ENCODE measurements at regions not wholly inside any gene's neighbourhood (a gene's known extent, or its start where the extent isn't known, plus 50 kb on each side); places are given as distances from the start of the nearest gene placed in this dataset.

DNA sequence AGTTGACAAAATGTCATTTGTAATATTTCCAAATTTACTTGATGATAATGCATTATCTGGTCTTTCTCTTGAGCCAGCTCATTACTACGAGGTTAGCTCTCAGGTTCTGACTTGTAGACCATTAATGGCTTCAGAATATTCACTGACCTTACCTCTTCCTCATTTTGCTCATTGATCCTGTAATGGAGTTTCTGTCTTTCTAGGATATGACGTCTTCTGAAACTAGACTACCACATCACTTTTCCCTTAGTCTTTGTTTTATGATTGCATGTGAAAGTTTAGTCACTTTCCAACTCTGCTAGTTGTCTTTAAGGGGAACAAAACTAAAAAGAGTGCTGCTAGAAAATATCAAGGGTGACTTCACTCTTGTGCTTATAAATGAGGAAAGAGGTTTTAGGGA lies 697.6 kb downstream of the JRKL start:
- TF ChIP-seq, protein P1, sequence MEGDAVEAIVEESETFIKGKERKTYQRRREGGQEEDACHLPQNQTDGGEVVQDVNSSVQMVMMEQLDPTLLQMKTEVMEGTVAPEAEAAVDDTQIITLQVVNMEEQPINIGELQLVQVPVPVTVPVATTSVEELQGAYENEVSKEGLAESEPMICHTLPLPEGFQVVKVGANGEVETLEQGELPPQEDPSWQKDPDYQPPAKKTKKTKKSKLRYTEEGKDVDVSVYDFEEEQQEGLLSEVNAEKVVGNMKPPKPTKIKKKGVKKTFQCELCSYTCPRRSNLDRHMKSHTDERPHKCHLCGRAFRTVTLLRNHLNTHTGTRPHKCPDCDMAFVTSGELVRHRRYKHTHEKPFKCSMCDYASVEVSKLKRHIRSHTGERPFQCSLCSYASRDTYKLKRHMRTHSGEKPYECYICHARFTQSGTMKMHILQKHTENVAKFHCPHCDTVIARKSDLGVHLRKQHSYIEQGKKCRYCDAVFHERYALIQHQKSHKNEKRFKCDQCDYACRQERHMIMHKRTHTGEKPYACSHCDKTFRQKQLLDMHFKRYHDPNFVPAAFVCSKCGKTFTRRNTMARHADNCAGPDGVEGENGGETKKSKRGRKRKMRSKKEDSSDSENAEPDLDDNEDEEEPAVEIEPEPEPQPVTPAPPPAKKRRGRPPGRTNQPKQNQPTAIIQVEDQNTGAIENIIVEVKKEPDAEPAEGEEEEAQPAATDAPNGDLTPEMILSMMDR (IDR thresholded peaks at IDR 0.05; ENCODE audit: low read length) = no peak
- TF ChIP-seq EZH2 (IDR thresholded peaks at IDR 0.05; ENCODE audit: borderline replicate concordance, low read length) = no peak
